GM23338 (cell line): ENCODE measurements at regions not wholly inside any gene's neighbourhood (a gene's known extent, or its start where the extent isn't known, plus 50 kb on each side); places are given as distances from the start of the nearest gene placed in this dataset.
A peak's percentile ranks its signal among the peaks of the same experiment; 100 is the strongest.

ENCODE experiments used
- ATAC-seq: fragments of 200-7000 bp; cut with Tn5 transposase; 3 replicates; pipeline ENCODE4 v1.9.1; 2020
- DNase-seq: peaks from one replicate; pipeline ENCODE4 v3.0.0-alpha.2; 2015; ENCODE audit warnings: low spot score
- H2AFZ ChIP-seq: fragments of 200-600 bp; sonication (generic); 2 replicates; pipeline ENCODE4 v1.8.0; 2016; ENCODE audit warnings: antibody characterized with exemption, mild to moderate bottlenecking, moderate library complexity
- H3F3A ChIP-seq: fragments of 200-600 bp; sonication (generic); replicated peaks from 2 replicates; pipeline ENCODE4 v1.8.0; 2017; ENCODE audit warnings: antibody characterized with exemption, mixed run types, low read depth
- H3K27ac ChIP-seq: fragments of 200-600 bp; sonication (generic); 2 replicates; pipeline ENCODE4 v1.6.1; 2016; ENCODE audit warnings: low read depth
- H3K27me3 ChIP-seq: fragments of 200-600 bp; sonication (generic); 2 replicates; pipeline ENCODE4 v1.8.0; 2016; ENCODE audit warnings: mild to moderate bottlenecking, mixed run types, moderate library complexity; ENCODE audit not compliant: insufficient read depth
- H3K36me3 ChIP-seq: fragments of 200-600 bp; sonication (generic); 2 replicates; pipeline ENCODE4 v1.8.0; 2016; ENCODE audit warnings: mild to moderate bottlenecking; ENCODE audit not compliant: insufficient read depth
- H3K4me1 ChIP-seq: fragments of 200-600 bp; sonication (generic); 2 replicates; pipeline ENCODE4 v1.8.0; 2016; ENCODE audit warnings: mild to moderate bottlenecking, moderate library complexity; ENCODE audit not compliant: insufficient read depth
- H3K4me2 ChIP-seq: fragments of 200-600 bp; sonication (generic); 2 replicates; pipeline ENCODE4 v1.7.1; 2017; ENCODE audit warnings: mixed run types
- H3K4me3 ChIP-seq: fragments of 200-600 bp; sonication (generic); 2 replicates; pipeline ENCODE4 v1.6.1; 2016; ENCODE audit warnings: mixed run types
- H3K79me2 ChIP-seq: fragments of 200-600 bp; sonication (generic); replicated peaks from 2 replicates; pipeline ENCODE4 v1.8.0; 2017; ENCODE audit warnings: mild to moderate bottlenecking; ENCODE audit not compliant: insufficient read depth
- H3K9me2 ChIP-seq: fragments of 200-600 bp; sonication (generic); 2 replicates; pipeline ENCODE4 v1.8.0; 2017; ENCODE audit not compliant: insufficient read depth
- H4K20me1 ChIP-seq: fragments of 200-600 bp; sonication (generic); replicated peaks from 2 replicates; pipeline ENCODE4 v1.8.0; 2017; ENCODE audit warnings: mild to moderate bottlenecking; ENCODE audit not compliant: insufficient read depth
- H3K27ac Mint-ChIP-seq: 2 replicates; pipeline ENCODE4 v1.8.0; 2020; ENCODE audit warnings: inconsistent platforms, mild to moderate bottlenecking, moderate library complexity, mixed read lengths
- H3K27me3 Mint-ChIP-seq: 3 replicates; pipeline ENCODE4 v1.8.0; 2022; ENCODE audit warnings: low read depth, mild to moderate bottlenecking, moderate library complexity, mixed read lengths, inconsistent platforms; ENCODE audit not compliant: insufficient read depth, poor library complexity
- H3K36me3 Mint-ChIP-seq: 3 replicates; pipeline ENCODE4 v1.8.0; 2021; ENCODE audit warnings: low read depth, mild to moderate bottlenecking, inconsistent platforms, moderate library complexity, mixed read lengths
- H3K4me1 Mint-ChIP-seq: 3 replicates; pipeline ENCODE4 v1.8.0; 2020; ENCODE audit warnings: mild to moderate bottlenecking, inconsistent platforms, mixed read lengths
- H3K4me3 Mint-ChIP-seq: 3 replicates; pipeline ENCODE4 v1.8.0; 2021; ENCODE audit warnings: moderate library complexity, mild to moderate bottlenecking, inconsistent platforms, mixed read lengths
- H3K9me3 Mint-ChIP-seq: 3 replicates; pipeline ENCODE4 v1.8.0; 2020; ENCODE audit warnings: moderate library complexity, mild to moderate bottlenecking, inconsistent platforms, mixed read lengths
- TF ChIP-seq, protein P1 (sequence below): IDR thresholded peaks from 2 replicates; pipeline ENCODE4 v1.6.1; 2016; ENCODE audit warnings: antibody characterized with exemption
- TF ChIP-seq, protein P2 (sequence below): fragments of 250-450 bp; sonication (Bioruptor Pico); IDR thresholded peaks from 2 replicates; pipeline ENCODE4 v1.5.0; 2020; ENCODE audit warnings: mild to moderate bottlenecking, moderate library complexity

DNA sequence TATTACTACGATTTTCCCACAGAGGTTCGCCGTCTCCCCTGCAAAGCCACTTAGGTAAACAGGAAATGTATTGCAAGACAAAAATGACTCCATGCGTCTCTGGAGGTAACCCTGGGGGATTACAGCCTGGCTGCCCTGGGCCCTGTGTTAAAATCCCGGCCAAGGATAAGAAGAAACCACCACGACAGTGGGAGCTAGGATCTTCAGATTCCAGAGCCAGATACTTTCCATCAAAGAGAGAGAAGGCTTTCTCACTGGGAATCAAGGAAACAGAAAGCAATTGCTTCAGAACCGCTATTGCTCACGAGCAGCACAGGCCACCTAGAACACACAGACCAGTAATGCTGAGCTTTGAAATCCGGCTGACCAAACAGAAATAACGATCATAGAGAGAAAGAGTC is 97.9 kb upstream of the ZNF516 start:
- Mint-ChIP-seq H3K9me3 (no peaks in the 10 kb centered on the region), H3K4me3 (no peak overlapping the region), H3K4me1 (peaks cover 28% of the 10 kb centered on the region), H3K27ac (peak overlapping the region; percentile 23; the same call in 1 of the 2 replicates), H3K36me3 (no peaks in the 10 kb centered on the region), H3K27me3 (peaks cover 5% of the 10 kb centered on the region)
- peaks cover 16% of the 10 kb centered on the region for H3K4me1 ChIP-seq
- H3K79me2 ChIP-seq = no peaks in the 10 kb centered on the region
- no peak overlapping the region for H3K4me3 ChIP-seq
- DNase-seq (peak; percentile 50), ATAC-seq (peak; percentile 59)
- peak overlapping the region; percentile 70 for H2AFZ ChIP-seq
- H3K36me3 ChIP-seq = no peaks in the 10 kb centered on the region
- 0 out of 2 replicates have a peak overlapping the region, but pooled peaks have one; percentile 42 for H3K4me2 ChIP-seq
- TF ChIP-seq, protein P1, sequence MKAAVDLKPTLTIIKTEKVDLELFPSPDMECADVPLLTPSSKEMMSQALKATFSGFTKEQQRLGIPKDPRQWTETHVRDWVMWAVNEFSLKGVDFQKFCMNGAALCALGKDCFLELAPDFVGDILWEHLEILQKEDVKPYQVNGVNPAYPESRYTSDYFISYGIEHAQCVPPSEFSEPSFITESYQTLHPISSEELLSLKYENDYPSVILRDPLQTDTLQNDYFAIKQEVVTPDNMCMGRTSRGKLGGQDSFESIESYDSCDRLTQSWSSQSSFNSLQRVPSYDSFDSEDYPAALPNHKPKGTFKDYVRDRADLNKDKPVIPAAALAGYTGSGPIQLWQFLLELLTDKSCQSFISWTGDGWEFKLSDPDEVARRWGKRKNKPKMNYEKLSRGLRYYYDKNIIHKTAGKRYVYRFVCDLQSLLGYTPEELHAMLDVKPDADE = no peak
- H3K9me2 ChIP-seq = no peaks in the 10 kb centered on the region
- H3K27ac ChIP-seq = no peak overlapping the region
- H3F3A ChIP-seq = no peaks in the 10 kb centered on the region
- no peaks in the 10 kb centered on the region for H4K20me1 ChIP-seq
- no peaks in the 10 kb centered on the region for H3K27me3 ChIP-seq

DNA sequence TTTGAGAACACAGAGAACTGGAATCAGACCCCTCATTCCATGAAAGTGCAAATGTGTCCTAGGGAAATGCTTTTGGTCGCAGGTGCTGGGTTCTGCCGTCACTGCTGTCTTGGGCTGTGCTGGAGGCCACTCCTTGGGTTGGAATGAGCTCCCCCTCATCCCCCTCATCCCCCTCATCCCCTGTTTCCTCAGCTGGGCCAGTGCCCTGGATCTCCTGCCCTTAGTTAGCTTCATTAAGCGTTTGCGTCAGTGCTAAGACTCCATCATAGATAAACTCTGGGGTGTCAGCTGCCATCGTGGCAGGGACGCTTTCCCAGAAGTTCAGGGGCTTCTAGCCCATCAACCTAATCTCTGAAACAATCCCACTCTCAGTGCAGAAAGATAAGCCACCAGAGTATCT is 97.1 kb upstream of the ZNF516 start:
- Histone ChIP-seq H3K27ac (no peak overlapping the region), H3K79me2 (no peaks in the 10 kb centered on the region), H3F3A (no peaks in the 10 kb centered on the region), H3K9me2 (no peaks in the 10 kb centered on the region), H3K36me3 (no peaks in the 10 kb centered on the region), H3K4me2 (no peak overlapping the region), H3K4me1 (peaks cover 16% of the 10 kb centered on the region), H2AFZ (peak overlapping the region; percentile 70; the same call in 1 of the 2 replicates), H4K20me1 (no peaks in the 10 kb centered on the region), H3K4me3 (no peak overlapping the region), H3K27me3 (no peaks in the 10 kb centered on the region)
- Mint-ChIP-seq H3K36me3 (no peaks in the 10 kb centered on the region), H3K27ac (no peak overlapping the region), H3K27me3 (peaks cover 5% of the 10 kb centered on the region), H3K9me3 (no peaks in the 10 kb centered on the region), H3K4me3 (no peak overlapping the region), H3K4me1 (peaks cover 28% of the 10 kb centered on the region)
- TF ChIP-seq, protein P2, sequence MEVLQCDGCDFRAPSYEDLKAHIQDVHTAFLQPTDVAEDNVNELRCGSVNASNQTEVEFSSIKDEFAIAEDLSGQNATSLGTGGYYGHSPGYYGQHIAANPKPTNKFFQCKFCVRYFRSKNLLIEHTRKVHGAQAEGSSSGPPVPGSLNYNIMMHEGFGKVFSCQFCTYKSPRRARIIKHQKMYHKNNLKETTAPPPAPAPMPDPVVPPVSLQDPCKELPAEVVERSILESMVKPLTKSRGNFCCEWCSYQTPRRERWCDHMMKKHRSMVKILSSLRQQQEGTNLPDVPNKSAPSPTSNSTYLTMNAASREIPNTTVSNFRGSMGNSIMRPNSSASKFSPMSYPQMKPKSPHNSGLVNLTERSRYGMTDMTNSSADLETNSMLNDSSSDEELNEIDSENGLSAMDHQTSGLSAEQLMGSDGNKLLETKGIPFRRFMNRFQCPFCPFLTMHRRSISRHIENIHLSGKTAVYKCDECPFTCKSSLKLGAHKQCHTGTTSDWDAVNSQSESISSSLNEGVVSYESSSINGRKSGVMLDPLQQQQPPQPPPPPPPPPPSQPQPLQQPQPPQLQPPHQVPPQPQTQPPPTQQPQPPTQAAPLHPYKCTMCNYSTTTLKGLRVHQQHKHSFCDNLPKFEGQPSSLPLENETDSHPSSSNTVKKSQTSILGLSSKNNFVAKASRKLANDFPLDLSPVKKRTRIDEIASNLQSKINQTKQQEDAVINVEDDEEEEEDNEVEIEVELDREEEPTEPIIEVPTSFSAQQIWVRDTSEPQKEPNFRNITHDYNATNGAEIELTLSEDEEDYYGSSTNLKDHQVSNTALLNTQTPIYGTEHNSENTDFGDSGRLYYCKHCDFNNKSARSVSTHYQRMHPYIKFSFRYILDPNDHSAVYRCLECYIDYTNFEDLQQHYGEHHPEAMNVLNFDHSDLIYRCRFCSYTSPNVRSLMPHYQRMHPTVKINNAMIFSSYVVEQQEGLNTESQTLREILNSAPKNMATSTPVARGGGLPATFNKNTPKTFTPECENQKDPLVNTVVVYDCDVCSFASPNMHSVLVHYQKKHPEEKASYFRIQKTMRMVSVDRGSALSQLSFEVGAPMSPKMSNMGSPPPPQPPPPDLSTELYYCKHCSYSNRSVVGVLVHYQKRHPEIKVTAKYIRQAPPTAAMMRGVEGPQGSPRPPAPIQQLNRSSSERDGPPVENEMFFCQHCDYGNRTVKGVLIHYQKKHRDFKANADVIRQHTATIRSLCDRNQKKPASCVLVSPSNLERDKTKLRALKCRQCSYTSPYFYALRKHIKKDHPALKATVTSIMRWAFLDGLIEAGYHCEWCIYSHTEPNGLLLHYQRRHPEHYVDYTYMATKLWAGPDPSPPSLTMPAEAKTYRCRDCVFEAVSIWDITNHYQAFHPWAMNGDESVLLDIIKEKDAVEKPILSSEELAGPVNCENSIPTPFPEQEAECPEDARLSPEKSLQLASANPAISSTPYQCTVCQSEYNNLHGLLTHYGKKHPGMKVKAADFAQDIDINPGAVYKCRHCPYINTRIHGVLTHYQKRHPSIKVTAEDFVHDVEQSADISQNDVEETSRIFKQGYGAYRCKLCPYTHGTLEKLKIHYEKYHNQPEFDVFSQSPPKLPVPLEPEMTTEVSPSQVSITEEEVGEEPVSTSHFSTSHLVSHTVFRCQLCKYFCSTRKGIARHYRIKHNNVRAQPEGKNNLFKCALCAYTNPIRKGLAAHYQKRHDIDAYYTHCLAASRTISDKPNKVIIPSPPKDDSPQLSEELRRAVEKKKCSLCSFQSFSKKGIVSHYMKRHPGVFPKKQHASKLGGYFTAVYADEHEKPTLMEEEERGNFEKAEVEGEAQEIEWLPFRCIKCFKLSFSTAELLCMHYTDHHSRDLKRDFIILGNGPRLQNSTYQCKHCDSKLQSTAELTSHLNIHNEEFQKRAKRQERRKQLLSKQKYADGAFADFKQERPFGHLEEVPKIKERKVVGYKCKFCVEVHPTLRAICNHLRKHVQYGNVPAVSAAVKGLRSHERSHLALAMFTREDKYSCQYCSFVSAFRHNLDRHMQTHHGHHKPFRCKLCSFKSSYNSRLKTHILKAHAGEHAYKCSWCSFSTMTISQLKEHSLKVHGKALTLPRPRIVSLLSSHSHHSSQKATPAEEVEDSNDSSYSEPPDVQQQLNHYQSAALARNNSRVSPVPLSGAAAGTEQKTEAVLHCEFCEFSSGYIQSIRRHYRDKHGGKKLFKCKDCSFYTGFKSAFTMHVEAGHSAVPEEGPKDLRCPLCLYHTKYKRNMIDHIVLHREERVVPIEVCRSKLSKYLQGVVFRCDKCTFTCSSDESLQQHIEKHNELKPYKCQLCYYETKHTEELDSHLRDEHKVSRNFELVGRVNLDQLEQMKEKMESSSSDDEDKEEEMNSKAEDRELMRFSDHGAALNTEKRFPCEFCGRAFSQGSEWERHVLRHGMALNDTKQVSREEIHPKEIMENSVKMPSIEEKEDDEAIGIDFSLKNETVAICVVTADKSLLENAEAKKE (CRISPR knock-in tag) = no peak
- ATAC-seq (no peak), DNase-seq (no peak)
